Thyroid gland (tissue), 4 donors: ENCODE measurements at regions not wholly inside any gene's neighbourhood (a gene's known extent, or its start where the extent isn't known, plus 50 kb on each side); places are given as distances from the start of the nearest gene placed in this dataset.

Experiments used
- POLR2A ChIP-seq, 2 donors: fragments of 450-650 bp; IDR thresholded peaks; one replicate each; pipeline ENCODE4 v1.6.1; 2017; ENCODE audit warnings: antibody characterized with exemption in 2 of 2, mild to moderate bottlenecking in 2 of 2, moderate library complexity in 1 of 2
- TF ChIP-seq, protein P1 (sequence below), 6 experiments: fragments of 200-600 bp in 3 of 6; fragments of 450-650 bp in 3 of 6; sonication (generic) in 3 of 6; IDR thresholded peaks; one replicate each; pipeline ENCODE4 v1.5.1; 2016 to 2019; ENCODE audit warnings: antibody characterized with exemption in 6 of 6, mild to moderate bottlenecking in 2 of 6, inconsistent platforms in 1 of 6, moderate library complexity in 1 of 6

DNA sequence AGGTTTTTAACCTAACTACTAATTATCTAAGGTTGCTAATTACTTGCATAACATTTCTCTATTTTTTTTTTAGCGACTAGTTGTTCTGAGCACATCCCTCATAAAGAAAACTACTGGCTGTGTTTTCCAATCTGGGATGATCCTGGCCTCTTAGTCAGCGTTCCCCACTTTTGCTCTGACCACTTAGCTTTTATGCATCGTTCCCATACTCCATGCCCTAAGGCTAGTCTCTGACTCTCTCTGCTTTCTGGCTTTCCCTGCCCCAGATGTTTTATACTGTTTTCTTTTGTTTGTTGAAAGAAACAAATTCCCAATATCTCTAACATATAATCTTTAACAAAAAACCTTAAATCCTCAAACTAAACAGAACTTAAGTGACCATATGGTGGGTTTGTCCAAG is 217.9 kb downstream of the SPATA31D1 start:
- TF ChIP-seq, protein P1, sequence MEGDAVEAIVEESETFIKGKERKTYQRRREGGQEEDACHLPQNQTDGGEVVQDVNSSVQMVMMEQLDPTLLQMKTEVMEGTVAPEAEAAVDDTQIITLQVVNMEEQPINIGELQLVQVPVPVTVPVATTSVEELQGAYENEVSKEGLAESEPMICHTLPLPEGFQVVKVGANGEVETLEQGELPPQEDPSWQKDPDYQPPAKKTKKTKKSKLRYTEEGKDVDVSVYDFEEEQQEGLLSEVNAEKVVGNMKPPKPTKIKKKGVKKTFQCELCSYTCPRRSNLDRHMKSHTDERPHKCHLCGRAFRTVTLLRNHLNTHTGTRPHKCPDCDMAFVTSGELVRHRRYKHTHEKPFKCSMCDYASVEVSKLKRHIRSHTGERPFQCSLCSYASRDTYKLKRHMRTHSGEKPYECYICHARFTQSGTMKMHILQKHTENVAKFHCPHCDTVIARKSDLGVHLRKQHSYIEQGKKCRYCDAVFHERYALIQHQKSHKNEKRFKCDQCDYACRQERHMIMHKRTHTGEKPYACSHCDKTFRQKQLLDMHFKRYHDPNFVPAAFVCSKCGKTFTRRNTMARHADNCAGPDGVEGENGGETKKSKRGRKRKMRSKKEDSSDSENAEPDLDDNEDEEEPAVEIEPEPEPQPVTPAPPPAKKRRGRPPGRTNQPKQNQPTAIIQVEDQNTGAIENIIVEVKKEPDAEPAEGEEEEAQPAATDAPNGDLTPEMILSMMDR (IDR thresholded peaks at IDR 0.05) = no peak
- TF ChIP-seq POLR2A (IDR thresholded peaks at IDR 0.05) = no peak
